ENCODE measurements at regions not wholly inside any gene's neighbourhood (a gene's known extent, or its start where the extent isn't known, plus 50 kb on each side); places are given as distances from the start of the nearest gene placed in this dataset.

DNA sequence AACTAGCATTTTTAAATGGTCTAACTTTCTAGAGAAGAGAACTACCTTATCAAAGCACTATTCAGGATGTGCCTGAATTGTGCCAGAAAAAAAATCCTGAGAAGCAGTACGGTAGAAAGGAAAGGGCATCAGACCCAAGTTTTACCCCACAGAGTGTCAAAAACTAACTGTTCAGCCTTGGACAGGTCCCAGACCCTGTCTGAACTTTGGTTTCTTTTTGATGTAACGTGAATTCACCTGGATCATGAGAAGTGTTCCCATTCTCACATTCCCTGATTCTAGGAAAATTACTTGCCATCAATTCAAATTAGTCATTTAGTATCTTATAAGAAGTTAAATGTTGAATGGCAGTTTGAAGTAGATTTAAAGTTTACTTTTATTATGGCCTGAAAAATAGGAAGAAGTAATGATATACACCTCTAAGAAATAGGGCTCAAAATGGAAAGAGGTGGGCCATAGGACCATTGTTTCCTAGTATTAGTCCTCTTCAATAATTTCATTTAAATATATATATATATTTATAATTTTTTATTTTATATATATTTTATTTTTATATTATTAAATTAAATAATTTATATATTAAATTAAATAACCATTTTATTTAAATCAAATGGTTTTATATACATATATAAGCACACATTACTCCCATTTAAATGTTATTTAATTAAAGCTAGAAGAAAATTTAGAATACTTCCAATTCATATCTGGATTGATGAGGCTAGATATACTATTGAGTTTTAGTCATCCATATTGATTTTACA, 181.9 kb upstream of the PPARGC1A start:
- in situ Hi-C loops (cut with MboI) (no loop called here), intact Hi-C loops (cut with micrococcal nuclease) (no loop called here)
- ATAC-seq (no peak), DNase-seq (ENCODE audit: extremely low read depth in 1 of 4, low spot score in 3 of 4) (no peak), FAIRE-seq (no peak)
- Histone ChIP-seq H2AFZ (ENCODE audit: low read depth, low read length) (no peak overlapping the region), H4K20me1 (replicated peaks; ENCODE audit: control insufficient read depth, insufficient read depth, low read length) (no peaks in the 10 kb centered on the region), H3K36me3 (ENCODE audit: control insufficient read depth, insufficient read depth, low read length) (no peaks in the 10 kb centered on the region), H3K27me3 (ENCODE audit: control insufficient read depth in 2 of 2, insufficient read depth in 2 of 2, low read length in 2 of 2) (no peaks in the 10 kb centered on the region), H3K9me1 (ENCODE audit: control insufficient read depth, insufficient read depth, low read length) (no peaks in the 10 kb centered on the region), H3K4me1 (replicated peaks in 1 of 2; ENCODE audit: control insufficient read depth in 2 of 2, insufficient read depth in 2 of 2, low read length in 2 of 2) (no peaks in the 10 kb centered on the region), H3K79me2 (ENCODE audit: control insufficient read depth, insufficient read depth, low read length) (no peaks in the 10 kb centered on the region), H3K27ac (ENCODE audit: extremely low read depth, low read depth, low read length) (no peak overlapping the region), H3K4me2 (ENCODE audit: insufficient read depth, low read length) (no peak overlapping the region), H3K9ac (ENCODE audit: insufficient read depth in 1 of 2, low read depth in 2 of 2, low read length in 2 of 2) (no peak overlapping the region), H3K9me3 (replicated peaks; ENCODE audit: control insufficient read depth, insufficient read depth, low read depth, low read length) (no peaks in the 10 kb centered on the region), H3K4me3 (no peak overlapping the region)
- ChIA-PET CTCF (ENCODE audit: low intra/inter-chr PET ratio) (no interaction called here), POLR2A (no interaction called here)
- TF ChIP-seq ZC3H11A (IDR thresholded peaks at IDR 0.05; ENCODE audit: low read depth, low read length) = no peak
- no peak for TF ChIP-seq ZNF217 (CRISPR knock-in tag; IDR thresholded peaks at IDR 0.05)
- TF ChIP-seq ZBTB1 (CRISPR knock-in tag; IDR thresholded peaks at IDR 0.05; ENCODE audit: borderline replicate concordance, low read depth) = no peak
- TF ChIP-seq IRF2 (CRISPR knock-in tag; IDR thresholded peaks at IDR 0.05) = no peak
- TF ChIP-seq ZNF589 (CRISPR knock-in tag; IDR thresholded peaks at IDR 0.05; ENCODE audit: low read depth) = no peak
- TF ChIP-seq NR3C1 (CRISPR knock-in tag; IDR thresholded peaks at IDR 0.05) = no peak
- TF ChIP-seq PML (IDR thresholded peaks at IDR 0.05; ENCODE audit: low read length) = no peak
- TF ChIP-seq, protein P1, sequence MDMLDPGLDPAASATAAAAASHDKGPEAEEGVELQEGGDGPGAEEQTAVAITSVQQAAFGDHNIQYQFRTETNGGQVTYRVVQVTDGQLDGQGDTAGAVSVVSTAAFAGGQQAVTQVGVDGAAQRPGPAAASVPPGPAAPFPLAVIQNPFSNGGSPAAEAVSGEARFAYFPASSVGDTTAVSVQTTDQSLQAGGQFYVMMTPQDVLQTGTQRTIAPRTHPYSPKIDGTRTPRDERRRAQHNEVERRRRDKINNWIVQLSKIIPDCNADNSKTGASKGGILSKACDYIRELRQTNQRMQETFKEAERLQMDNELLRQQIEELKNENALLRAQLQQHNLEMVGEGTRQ (CRISPR knock-in tag; IDR thresholded peaks at IDR 0.05) = no peak
- TF ChIP-seq L3MBTL2 (IDR thresholded peaks at IDR 0.05) = no peak
- no peak for TF ChIP-seq TFAP4 (CRISPR knock-in tag; IDR thresholded peaks at IDR 0.05; ENCODE audit: borderline replicate concordance)
- no peak for TF ChIP-seq NUFIP1 (IDR thresholded peaks at IDR 0.05; ENCODE audit: partially characterized antibody)
- TF ChIP-seq EP400 (IDR thresholded peaks at IDR 0.05) = no peak
- TF ChIP-seq, protein P2, sequence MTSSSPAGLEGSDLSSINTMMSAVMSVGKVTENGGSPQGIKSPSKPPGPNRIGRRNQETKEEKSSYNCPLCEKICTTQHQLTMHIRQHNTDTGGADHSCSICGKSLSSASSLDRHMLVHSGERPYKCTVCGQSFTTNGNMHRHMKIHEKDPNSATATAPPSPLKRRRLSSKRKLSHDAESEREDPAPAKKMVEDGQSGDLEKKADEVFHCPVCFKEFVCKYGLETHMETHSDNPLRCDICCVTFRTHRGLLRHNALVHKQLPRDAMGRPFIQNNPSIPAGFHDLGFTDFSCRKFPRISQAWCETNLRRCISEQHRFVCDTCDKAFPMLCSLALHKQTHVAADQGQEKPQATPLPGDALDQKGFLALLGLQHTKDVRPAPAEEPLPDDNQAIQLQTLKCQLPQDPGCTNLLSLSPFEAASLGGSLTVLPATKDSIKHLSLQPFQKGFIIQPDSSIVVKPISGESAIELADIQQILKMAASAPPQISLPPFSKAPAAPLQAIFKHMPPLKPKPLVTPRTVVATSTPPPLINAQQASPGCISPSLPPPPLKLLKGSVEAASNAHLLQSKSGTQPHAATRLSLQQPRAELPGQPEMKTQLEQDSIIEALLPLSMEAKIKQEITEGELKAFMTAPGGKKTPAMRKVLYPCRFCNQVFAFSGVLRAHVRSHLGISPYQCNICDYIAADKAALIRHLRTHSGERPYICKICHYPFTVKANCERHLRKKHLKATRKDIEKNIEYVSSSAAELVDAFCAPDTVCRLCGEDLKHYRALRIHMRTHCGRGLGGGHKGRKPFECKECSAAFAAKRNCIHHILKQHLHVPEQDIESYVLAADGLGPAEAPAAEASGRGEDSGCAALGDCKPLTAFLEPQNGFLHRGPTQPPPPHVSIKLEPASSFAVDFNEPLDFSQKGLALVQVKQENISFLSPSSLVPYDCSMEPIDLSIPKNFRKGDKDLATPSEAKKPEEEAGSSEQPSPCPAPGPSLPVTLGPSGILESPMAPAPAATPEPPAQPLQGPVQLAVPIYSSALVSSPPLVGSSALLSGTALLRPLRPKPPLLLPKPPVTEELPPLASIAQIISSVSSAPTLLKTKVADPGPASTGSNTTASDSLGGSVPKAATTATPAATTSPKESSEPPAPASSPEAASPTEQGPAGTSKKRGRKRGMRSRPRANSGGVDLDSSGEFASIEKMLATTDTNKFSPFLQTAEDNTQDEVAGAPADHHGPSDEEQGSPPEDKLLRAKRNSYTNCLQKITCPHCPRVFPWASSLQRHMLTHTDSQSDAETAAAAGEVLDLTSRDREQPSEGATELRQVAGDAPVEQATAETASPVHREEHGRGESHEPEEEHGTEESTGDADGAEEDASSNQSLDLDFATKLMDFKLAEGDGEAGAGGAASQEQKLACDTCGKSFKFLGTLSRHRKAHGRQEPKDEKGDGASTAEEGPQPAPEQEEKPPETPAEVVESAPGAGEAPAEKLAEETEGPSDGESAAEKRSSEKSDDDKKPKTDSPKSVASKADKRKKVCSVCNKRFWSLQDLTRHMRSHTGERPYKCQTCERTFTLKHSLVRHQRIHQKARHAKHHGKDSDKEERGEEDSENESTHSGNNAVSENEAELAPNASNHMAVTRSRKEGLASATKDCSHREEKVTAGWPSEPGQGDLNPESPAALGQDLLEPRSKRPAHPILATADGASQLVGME (CRISPR knock-in tag; IDR thresholded peaks at IDR 0.05) = no peak
- BruUV-seq (replicated peaks) = no TSS peak
- WGBS (ENCODE audit: insufficient coverage, low coverage, missing lambda C conversion rate) = 3% methylated on average over 2 of the region's 2 CpGs
